Peyer's patch (tissue), 4 donors: ENCODE measurements at regions not wholly inside any gene's neighbourhood (a gene's known extent, or its start where the extent isn't known, plus 50 kb on each side); places are given as distances from the start of the nearest gene placed in this dataset.

Experiments used
- POLR2A ChIP-seq, 2 donors: fragments of 450-650 bp; IDR thresholded peaks; one replicate each; pipeline ENCODE4 v1.5.1; 2017; ENCODE audit warnings: antibody characterized with exemption in 2 of 2, mild to moderate bottlenecking in 2 of 2, moderate library complexity in 2 of 2
- TF ChIP-seq, protein P1 (sequence below), 6 experiments: fragments of 450-650 bp in 4 of 6; fragments of 200-600 bp in 2 of 6; sonication (generic) in 1 of 6; IDR thresholded peaks; one replicate each; pipeline ENCODE4 v1.5.1; 2017 to 2019; ENCODE audit warnings: antibody characterized with exemption in 6 of 6, mild to moderate bottlenecking in 3 of 6, moderate library complexity in 1 of 6

DNA sequence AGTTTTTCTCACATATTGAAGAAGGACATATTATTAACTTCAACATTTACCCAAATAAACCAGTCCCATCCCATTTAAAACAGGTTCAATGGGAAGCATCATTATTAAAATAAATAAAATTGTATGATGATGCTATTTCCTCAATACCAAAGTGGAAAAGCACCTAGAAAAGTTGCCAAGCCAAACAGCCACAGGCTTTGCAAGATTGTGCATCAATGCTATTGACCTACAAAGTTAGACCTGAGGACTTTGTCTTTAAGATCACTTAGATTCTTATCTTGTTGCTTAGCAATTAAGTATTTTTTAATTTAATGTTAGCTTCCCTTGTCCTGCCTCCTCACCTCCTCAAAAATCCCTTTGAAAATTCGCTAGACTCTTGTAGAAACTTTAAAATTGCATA lies 132.1 kb downstream of the SAMD5 start:
- no peak for TF ChIP-seq POLR2A (IDR thresholded peaks at IDR 0.05)
- TF ChIP-seq, protein P1, sequence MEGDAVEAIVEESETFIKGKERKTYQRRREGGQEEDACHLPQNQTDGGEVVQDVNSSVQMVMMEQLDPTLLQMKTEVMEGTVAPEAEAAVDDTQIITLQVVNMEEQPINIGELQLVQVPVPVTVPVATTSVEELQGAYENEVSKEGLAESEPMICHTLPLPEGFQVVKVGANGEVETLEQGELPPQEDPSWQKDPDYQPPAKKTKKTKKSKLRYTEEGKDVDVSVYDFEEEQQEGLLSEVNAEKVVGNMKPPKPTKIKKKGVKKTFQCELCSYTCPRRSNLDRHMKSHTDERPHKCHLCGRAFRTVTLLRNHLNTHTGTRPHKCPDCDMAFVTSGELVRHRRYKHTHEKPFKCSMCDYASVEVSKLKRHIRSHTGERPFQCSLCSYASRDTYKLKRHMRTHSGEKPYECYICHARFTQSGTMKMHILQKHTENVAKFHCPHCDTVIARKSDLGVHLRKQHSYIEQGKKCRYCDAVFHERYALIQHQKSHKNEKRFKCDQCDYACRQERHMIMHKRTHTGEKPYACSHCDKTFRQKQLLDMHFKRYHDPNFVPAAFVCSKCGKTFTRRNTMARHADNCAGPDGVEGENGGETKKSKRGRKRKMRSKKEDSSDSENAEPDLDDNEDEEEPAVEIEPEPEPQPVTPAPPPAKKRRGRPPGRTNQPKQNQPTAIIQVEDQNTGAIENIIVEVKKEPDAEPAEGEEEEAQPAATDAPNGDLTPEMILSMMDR (IDR thresholded peaks at IDR 0.05) = no peak
